Breast epithelium (tissue), 3 donors: ENCODE measurements at regions not wholly inside any gene's neighbourhood (a gene's known extent, or its start where the extent isn't known, plus 50 kb on each side); places are given as distances from the start of the nearest gene placed in this dataset.

Experiments used
- CTCF ChIP-seq, 3 donors: fragments of 450-650 bp; IDR thresholded peaks; one replicate each; pipeline ENCODE4 v1.5.1; 2016 to 2017; ENCODE audit warnings: antibody characterized with exemption in 3 of 3, mild to moderate bottlenecking in 3 of 3, moderate library complexity in 3 of 3
- POLR2A ChIP-seq: fragments of 450-650 bp; IDR thresholded peaks from one replicate; pipeline ENCODE4 v1.6.1; 2016; ENCODE audit warnings: antibody characterized with exemption, mild to moderate bottlenecking, moderate library complexity

GRCh38 chr21:35256468-35256988 lies 207.4 kb upstream of the RUNX1 start:
- no peak for TF ChIP-seq POLR2A
- no peak for TF ChIP-seq CTCF (IDR thresholded peaks at IDR 0.05)
